K562 (cell line): ENCODE measurements at regions not wholly inside any gene's neighbourhood (a gene's known extent, or its start where the extent isn't known, plus 50 kb on each side); places are given as distances from the start of the nearest gene placed in this dataset.

Experiments
- ATAC-seq: fragments of 200-7000 bp; cut with Tn5 transposase; 3 replicates; pipeline ENCODE4 v1.9.1; 2020; ENCODE audit warnings: moderate library complexity
- BruUV-seq: library from RNA; stranded (reverse); fragments of 400-500 nt; replicated peaks from 2 replicates; lab custom pipeline; 2021; lab: Mats Ljungman, UMichigan
- CTCF ChIA-PET: fragments of 300-600 bp; formaldehyde crosslinking; extraction: SDS; loops from one replicate; lab custom pipeline; 2021; ENCODE audit warnings: low intra/inter-chr PET ratio; lab: Yijun Ruan, JAX
- POLR2A ChIA-PET: fragments of 300-600, 350-650 bp; sonication (Branson Sonifier 250); formaldehyde crosslinking; extraction: SDS; loops from one replicate; lab custom pipeline; 2021; ENCODE audit warnings: antibody characterized with exemption, inconsistent platforms; lab: Yijun Ruan, JAX
- DNase-seq, 4 experiments: peaks; one replicate each; pipeline versions ENCODE4 v3.0.0 to v3.0.0-alpha.2; 2011 to 2018; ENCODE audit warnings: low spot score in 3 of 4, mixed read lengths in 3 of 4; ENCODE audit errors: extremely low read depth in 1 of 4
- FAIRE-seq: peaks from 2 replicates; lab custom pipeline; 2011; peaks lifted over from hg19 to GRCh38; lab: Jason Lieb, UNC
- H2AFZ ChIP-seq: 2 replicates; pipeline ENCODE4 v1.6.0; 2011; ENCODE audit warnings: low read depth, low read length, control low read depth, inconsistent platforms
- H3K27ac ChIP-seq: fragments of 200-600 bp; 3 replicates; pipeline ENCODE4 v1.8.0; 2011; ENCODE audit warnings: low read depth, mild to moderate bottlenecking, control low read depth, inconsistent platforms, low read length, moderate library complexity, mixed read lengths; ENCODE audit errors: extremely low read depth
- H3K27me3 ChIP-seq, 2 experiments: fragments of 300-600 bp in 1 of 2; 2 replicates in 1 of 2; 3 replicates in 1 of 2; pipeline versions ENCODE4 v1.6.0 to v1.8.0; 2011; ENCODE audit warnings: inconsistent platforms in 2 of 2, low read length in 2 of 2, mild to moderate bottlenecking in 1 of 2, mixed read lengths in 1 of 2, moderate library complexity in 1 of 2; ENCODE audit not compliant: control insufficient read depth in 2 of 2, insufficient read depth in 2 of 2
- H3K36me3 ChIP-seq: fragments of 300-600 bp; 3 replicates; pipeline ENCODE4 v1.8.0; 2011; ENCODE audit warnings: mild to moderate bottlenecking, low read length, inconsistent platforms; ENCODE audit not compliant: control insufficient read depth, insufficient read depth
- H3K4me1 ChIP-seq, 2 experiments: fragments of 200-600 bp in 1 of 2; replicated peaks in 1 of 2; 2 replicates in 1 of 2; 3 replicates in 1 of 2; pipeline versions ENCODE4 v1.5.1 to v1.8.0; 2011; ENCODE audit warnings: inconsistent platforms in 2 of 2, low read length in 2 of 2, mild to moderate bottlenecking in 1 of 2, mixed read lengths in 1 of 2, moderate library complexity in 1 of 2; ENCODE audit not compliant: control insufficient read depth in 2 of 2, insufficient read depth in 2 of 2
- H3K4me2 ChIP-seq: 2 replicates; pipeline ENCODE4 v1.6.1; 2011; ENCODE audit warnings: low read length, control low read depth, inconsistent platforms, mixed read lengths; ENCODE audit not compliant: insufficient read depth
- H3K4me3 ChIP-seq: fragments of 200-600 bp; sonication (generic), shearing (Covaris generic); 2 replicates; pipeline ENCODE4 v1.5.1; 2016; ENCODE audit warnings: control low read depth, inconsistent platforms
- H3K79me2 ChIP-seq: fragments of 200-600 bp; 3 replicates; pipeline ENCODE4 v1.8.0; 2011; ENCODE audit warnings: low read length, inconsistent platforms; ENCODE audit not compliant: control insufficient read depth, insufficient read depth
- H3K9ac ChIP-seq, 2 experiments: 2 replicates each; pipeline versions ENCODE4 v1.6.0 to v1.6.1; 2011; ENCODE audit warnings: low read depth in 2 of 2, low read length in 2 of 2, control low read depth in 1 of 2, inconsistent platforms in 1 of 2, mild to moderate bottlenecking in 1 of 2, mixed read lengths in 1 of 2; ENCODE audit not compliant: insufficient read depth in 1 of 2
- H3K9me1 ChIP-seq: one replicate; pipeline ENCODE4 v1.6.0; 2011; ENCODE audit warnings: inconsistent platforms, mild to moderate bottlenecking, low read length, moderate library complexity; ENCODE audit not compliant: control insufficient read depth, insufficient read depth
- H3K9me3 ChIP-seq: replicated peaks from 2 replicates; pipeline ENCODE4 v1.5.1; 2011; ENCODE audit warnings: low read depth, low read length, inconsistent platforms; ENCODE audit not compliant: control insufficient read depth, insufficient read depth
- H4K20me1 ChIP-seq: replicated peaks from 2 replicates; pipeline ENCODE4 v1.6.1; 2011; ENCODE audit warnings: low read length, inconsistent platforms, mixed read lengths; ENCODE audit not compliant: control insufficient read depth, insufficient read depth
- CBFB ChIP-seq: sonication (generic); formaldehyde crosslinking; IDR thresholded peaks from 2 replicates; pipeline ENCODE4 v1.4.0; 2020; ENCODE audit warnings: mild to moderate bottlenecking, missing genetic modification reagents
- CHCHD3 ChIP-seq: fragments of 250-450 bp; sonication (Bioruptor Pico); IDR thresholded peaks from 2 replicates; pipeline ENCODE4 v2.1.2; 2022; ENCODE audit warnings: mild to moderate bottlenecking
- DACH1 ChIP-seq: fragments of 450-650 bp; IDR thresholded peaks from 2 replicates; pipeline ENCODE4 v1.6.1; 2018; ENCODE audit not compliant: partially characterized antibody
- ESRRA ChIP-seq: fragments of 450-650 bp; IDR thresholded peaks from 2 replicates; pipeline ENCODE4 v1.6.1; 2014; ENCODE audit warnings: low read depth, mild to moderate bottlenecking, moderate library complexity, borderline replicate concordance
- FOXP1 ChIP-seq: sonication (generic); formaldehyde crosslinking; IDR thresholded peaks from 2 replicates; pipeline ENCODE4 v1.8.0; 2022; ENCODE audit warnings: mild to moderate bottlenecking, missing genetic modification reagents
- JUN ChIP-seq, 2 experiments: sonication (generic) in 1 of 2; formaldehyde crosslinking in 1 of 2; IDR thresholded peaks; 2 replicates each; pipeline versions ENCODE4 v1.6.1 to v1.8.0; 2012 to 2022; ENCODE audit warnings: borderline replicate concordance in 2 of 2, mild to moderate bottlenecking in 2 of 2, improper control_type of control experiment in 1 of 2, low read depth in 1 of 2, low read length in 1 of 2, missing genetic modification reagents in 1 of 2
- MEIS2 ChIP-seq: fragments of 450-650 bp; IDR thresholded peaks from 2 replicates; pipeline ENCODE4 v1.6.1; 2014; ENCODE audit warnings: mild to moderate bottlenecking; ENCODE audit not compliant: partially characterized antibody
- POLR3A ChIP-seq: IDR thresholded peaks from 2 replicates; pipeline ENCODE4 v1.6.1; 2011; ENCODE audit warnings: borderline replicate concordance, mild to moderate bottlenecking, moderate library complexity; ENCODE audit not compliant: insufficient read length, insufficient read depth; ENCODE audit errors: extremely low read depth
- RAD51 ChIP-seq: fragments of 450-650 bp; IDR thresholded peaks from 2 replicates; pipeline ENCODE4 v1.7.1; 2016; ENCODE audit warnings: low read depth, mild to moderate bottlenecking, borderline replicate concordance
- TCFL5 ChIP-seq: fragments of 250-450 bp; sonication (Bioruptor Pico); conservative IDR thresholded peaks from 2 replicates; pipeline ENCODE4 v1.6.1; 2021; ENCODE audit warnings: mild to moderate bottlenecking, moderate library complexity, matching md5 sums
- ZNF395 ChIP-seq: fragments of 200-800 bp; sonication (Bioruptor generic); IDR thresholded peaks from 2 replicates; pipeline ENCODE4 v1.6.1; 2017; ENCODE audit warnings: missing genetic modification characterization, missing compliant biosample characterization
- ZNF584 ChIP-seq: fragments of 200-800 bp; sonication (Bioruptor generic); IDR thresholded peaks from 2 replicates; pipeline ENCODE4 v1.6.1; 2016; ENCODE audit warnings: low read depth, mild to moderate bottlenecking, missing genetic modification characterization, missing compliant biosample characterization
- ZNF639 ChIP-seq, 2 experiments: fragments of 200-800 bp in 1 of 2; sonication (Bioruptor generic) in 1 of 2; sonication (generic) in 1 of 2; formaldehyde crosslinking in 1 of 2; IDR thresholded peaks in 1 of 2; conservative IDR thresholded peaks in 1 of 2; 2 replicates each; pipeline versions ENCODE4 v1.5.0 to v1.6.1; 2016 to 2020; ENCODE audit warnings: missing compliant biosample characterization in 1 of 2, missing genetic modification characterization in 1 of 2, missing genetic modification reagents in 1 of 2
- in situ Hi-C: fragments of 300-500 bp; cut with MboI; formaldehyde crosslinking; loops from 4 replicates; pipeline ENCODE4 v1.15.0; 2018; ENCODE audit warnings: inconsistent platforms, mixed read lengths
- intact Hi-C: fragments of 100-400 bp; cut with micrococcal nuclease; formaldehyde crosslinking; loops from 2 replicates; pipeline ENCODE4 v1.14.2; 2022

- no peak for TF ChIP-seq RAD51
- no peak for TF ChIP-seq CBFB
- no peak for TF ChIP-seq TCFL5 (CRISPR knock-in tag)
- no peaks in the 10 kb centered on the region for H4K20me1 ChIP-seq
- no peak for ATAC-seq
- no peak overlapping the region for H3K4me2 ChIP-seq
- no peaks in the 10 kb centered on the region for H3K79me2 ChIP-seq
- ChIA-PET CTCF (no interaction called here), POLR2A (no interaction called here)
- no peaks in the 10 kb centered on the region for H3K36me3 ChIP-seq
- no peak overlapping the region for H3K9ac ChIP-seq
- no peak for DNase-seq
- H3K9me3 ChIP-seq = no peaks in the 10 kb centered on the region
- no peaks in the 10 kb centered on the region for H3K27me3 ChIP-seq
- no peaks in the 10 kb centered on the region for H3K4me1 ChIP-seq
- no peak overlapping the region for H2AFZ ChIP-seq
- no TSS peak for BruUV-seq
- in situ Hi-C loops = no loop called here
- no peak overlapping the region for H3K27ac ChIP-seq
- H3K4me3 ChIP-seq = no peak overlapping the region
- intact Hi-C loops = no loop called here
- no peaks in the 10 kb centered on the region for H3K9me1 ChIP-seq
- FAIRE-seq = no peak
Measured at GRCh38 chr1:82515650-82516049, 714.9 kb downstream of the ADGRL2 start.

- ATAC-seq (no peak), DNase-seq (no peak), FAIRE-seq (no peak)
- Histone ChIP-seq H3K36me3 (no peaks in the 10 kb centered on the region), H4K20me1 (no peaks in the 10 kb centered on the region), H3K9me1 (no peaks in the 10 kb centered on the region), H2AFZ (no peak overlapping the region), H3K79me2 (no peaks in the 10 kb centered on the region), H3K4me1 (no peaks in the 10 kb centered on the region), H3K9ac (no peak overlapping the region), H3K27me3 (no peaks in the 10 kb centered on the region), H3K4me2 (no peak overlapping the region), H3K9me3 (no peaks in the 10 kb centered on the region), H3K27ac (no peak overlapping the region), H3K4me3 (no peak overlapping the region)
- intact Hi-C loops = no loop called here
- CTCF ChIA-PET = no interaction called here
- BruUV-seq = no TSS peak
- POLR2A ChIA-PET = no interaction called here
- in situ Hi-C loops = no loop called here
- TF ChIP-seq ZNF639 (CRISPR knock-in tag; conservative IDR thresholded peaks at IDR 0.05 in 1 of 2, IDR thresholded peaks at IDR 0.05 in 1 of 2) = no peak
- TF ChIP-seq FOXP1 (CRISPR knock-in tag) = no peak
- no peak for TF ChIP-seq MEIS2
- TF ChIP-seq ZNF395 (CRISPR knock-in tag) = no peak
- no peak for TF ChIP-seq ZNF584 (CRISPR knock-in tag)
- no peak for TF ChIP-seq JUN (IDR thresholded peaks at IDR 0.05; ENCODE audit: borderline replicate concordance, low read depth, low read length)
- no peak for TF ChIP-seq JUN (CRISPR knock-in tag; IDR thresholded peaks at IDR 0.05; ENCODE audit: borderline replicate concordance)
- TF ChIP-seq CHCHD3 = no peak
- no peak for TF ChIP-seq ESRRA
- no peak for TF ChIP-seq DACH1
- TF ChIP-seq POLR3A = no peak
Measured at GRCh38 chr1:82511441-82511840, 710.7 kb downstream of the ADGRL2 start.
